Fibroblast of the aortic adventitia (primary cell): ENCODE measurements at regions not wholly inside any gene's neighbourhood (a gene's known extent, or its start where the extent isn't known, plus 50 kb on each side); places are given as distances from the start of the nearest gene placed in this dataset.

ENCODE experiments used
- DNase-seq: peaks from one replicate; pipeline ENCODE4 v3.0.0-alpha.2; 2010; ENCODE audit warnings: low read depth
- H3K4me3 ChIP-seq: 2 replicates; pipeline ENCODE4 v1.5.1; 2011; ENCODE audit warnings: low read depth, mild to moderate bottlenecking, control low read depth, low read length, moderate library complexity
- CTCF ChIP-seq: IDR thresholded peaks from 2 replicates; pipeline ENCODE4 v1.5.1; 2011; ENCODE audit warnings: mild to moderate bottlenecking, low read length, control low read depth, inconsistent platforms; ENCODE audit not compliant: insufficient read depth

GRCh38 chr16:74200921-74201320, 95.7 kb upstream of the PSMD7 start:
- no peak for TF ChIP-seq CTCF
- no peak overlapping the region for H3K4me3 ChIP-seq
- DNase-seq, result no peak

- H3K4me3 ChIP-seq, result no peak overlapping the region
- TF ChIP-seq CTCF, result no peak
- no peak for DNase-seq
These were observed 96.8 kb upstream of the PSMD7 start for GRCh38 chr16:74199842-74200124.

GRCh38 chr16:74199066-74199841, 97.4 kb upstream of the PSMD7 start:
- no peak overlapping the region for H3K4me3 ChIP-seq
- DNase-seq, result no peak
- TF ChIP-seq CTCF, result no peak

GRCh38 chr16:74192281-74192797, 104.3 kb upstream of the PSMD7 start:
- DNase-seq, result no peak
- no peak for TF ChIP-seq CTCF
- no peak overlapping the region for H3K4me3 ChIP-seq

GRCh38 chr16:74190292-74190691, 106.3 kb upstream of the PSMD7 start:
- H3K4me3 ChIP-seq, result no peak overlapping the region
- no peak for TF ChIP-seq CTCF
- no peak for DNase-seq

- TF ChIP-seq CTCF, result no peak
- H3K4me3 ChIP-seq, result no peak overlapping the region
These were observed 107.8 kb upstream of the PSMD7 start for GRCh38 chr16:74188856-74189255.

GRCh38 chr16:74186561-74186971, 110.0 kb upstream of the PSMD7 start:
- DNase-seq, result no peak
- no peak for TF ChIP-seq CTCF
- no peak overlapping the region for H3K4me3 ChIP-seq

More at GRCh38 chr16:74188856-74189255, 107.8 kb upstream of the PSMD7 start:
- no peak for DNase-seq
